Spinal cord (tissue), 9 donors: ENCODE measurements at regions not wholly inside any gene's neighbourhood (a gene's known extent, or its start where the extent isn't known, plus 50 kb on each side); places are given as distances from the start of the nearest gene placed in this dataset.
"Not testable (repeated sequence)": the region's sequence is repeated elsewhere in the genome, so short reads cannot be mapped to it uniquely, and the experiment has no call there.

ENCODE experiments used
- DNase-seq, 6 donors: peaks; one replicate each; pipeline versions ENCODE4 v3.0.0 to v3.0.0-alpha.2; 2013 to 2015; ENCODE audit warnings: low spot score in 6 of 6, low read depth in 4 of 6
- H3K27ac ChIP-seq: one replicate; pipeline ENCODE4 v1.5.1; 2013; ENCODE audit warnings: low read depth, low read length, control low read depth
- H3K27me3 ChIP-seq: one replicate; pipeline ENCODE4 v1.6.1; 2013; ENCODE audit warnings: low read length; ENCODE audit not compliant: control insufficient read depth, insufficient read depth
- H3K36me3 ChIP-seq: one replicate; pipeline ENCODE4 v1.6.1; 2013; ENCODE audit warnings: low read length; ENCODE audit not compliant: control insufficient read depth, insufficient read depth
- H3K4me1 ChIP-seq: one replicate; pipeline ENCODE4 v1.6.1; 2013; ENCODE audit warnings: low read length; ENCODE audit not compliant: control insufficient read depth, insufficient read depth
- H3K4me3 ChIP-seq: one replicate; pipeline ENCODE4 v1.5.1; 2013; ENCODE audit warnings: low read depth, low read length, control low read depth
- H3K9me3 ChIP-seq: one replicate; pipeline ENCODE4 v1.6.1; 2013; ENCODE audit warnings: low read length; ENCODE audit not compliant: control insufficient read depth, insufficient read depth
- WGBS: methylation state at CpG from one replicate; pipeline ENCODE4 v1.1.5; 2013; ENCODE audit warnings: missing lambda C conversion rate; ENCODE audit not compliant: insufficient coverage; 5-methylcytosine and 5-hydroxymethylcytosine counted together
- donor health status: healthy.

GRCh38 chr4:164345756-164346155, 408.2 kb upstream of the SMIM31 start:
- H3K27ac ChIP-seq: no peak overlapping the region
- DNase-seq: no peak
- peaks cover 4% of the 10 kb centered on the region for H3K9me3 ChIP-seq
- no peaks in the 10 kb centered on the region for H3K36me3 ChIP-seq
- no peaks in the 10 kb centered on the region for H3K4me1 ChIP-seq
- H3K27me3 ChIP-seq: no peaks in the 10 kb centered on the region
- no peak overlapping the region for H3K4me3 ChIP-seq

- Histone ChIP-seq H3K9me3 (no peaks in the 10 kb centered on the region), H3K4me1 (no peaks in the 10 kb centered on the region), H3K27ac (no peak overlapping the region), H3K27me3 (no peaks in the 10 kb centered on the region), H3K36me3 (no peaks in the 10 kb centered on the region), H3K4me3 (no peak overlapping the region)
- DNase-seq: no peak
Measured at GRCh38 chr4:164350061-164350460, 403.9 kb upstream of the SMIM31 start.

- not testable (repeated sequence) for H3K4me3 ChIP-seq, H3K27ac ChIP-seq, H3K9me3 ChIP-seq, H3K36me3 ChIP-seq, H3K4me1 ChIP-seq, H3K27me3 ChIP-seq, DNase-seq
- 99% methylated on average over 14 of the region's 24 CpGs for WGBS
Measured at GRCh38 chr4:164350716-164351115, 403.2 kb upstream of the SMIM31 start.

- Histone ChIP-seq H3K27me3 (no peaks in the 10 kb centered on the region), H3K4me3 (no peak overlapping the region), H3K4me1 (no peaks in the 10 kb centered on the region), H3K36me3 (no peaks in the 10 kb centered on the region), H3K27ac (no peak overlapping the region), H3K9me3 (no peaks in the 10 kb centered on the region)
- DNase-seq: no peak
- no CpG with 5 or more reads among the region's 2 CpGs for WGBS
Measured at GRCh38 chr4:164357957-164358356, 396.0 kb upstream of the SMIM31 start.

GRCh38 chr4:164358400-164358799, 395.5 kb upstream of the SMIM31 start:
- Histone ChIP-seq H3K36me3 (no peaks in the 10 kb centered on the region), H3K4me1 (no peaks in the 10 kb centered on the region), H3K9me3 (no peaks in the 10 kb centered on the region), H3K4me3 (no peak overlapping the region), H3K27me3 (no peaks in the 10 kb centered on the region), H3K27ac (no peak overlapping the region)
- no CpG with 5 or more reads among the region's 1 CpG for WGBS
- DNase-seq: no peak

- no peaks in the 10 kb centered on the region for H3K9me3 ChIP-seq
- no peaks in the 10 kb centered on the region for H3K27me3 ChIP-seq
- no peak overlapping the region for H3K4me3 ChIP-seq
- no peak for DNase-seq
- no peak overlapping the region for H3K27ac ChIP-seq
- 76% methylated on average over 5 of the region's 6 CpGs for WGBS
- H3K36me3 ChIP-seq: no peaks in the 10 kb centered on the region
- H3K4me1 ChIP-seq: no peaks in the 10 kb centered on the region
Measured at GRCh38 chr4:164359881-164360280, 394.1 kb upstream of the SMIM31 start.

- Histone ChIP-seq H3K9me3 (no peaks in the 10 kb centered on the region), H3K27ac (no peak overlapping the region), H3K27me3 (no peaks in the 10 kb centered on the region), H3K4me3 (no peak overlapping the region), H3K36me3 (no peaks in the 10 kb centered on the region), H3K4me1 (no peaks in the 10 kb centered on the region)
- WGBS: no CpG with 5 or more reads among the region's 6 CpGs
- no peak for DNase-seq
Measured at GRCh38 chr4:164368894-164369293, 385.0 kb upstream of the SMIM31 start.

- Histone ChIP-seq H3K27ac (no peak overlapping the region), H3K4me1 (no peaks in the 10 kb centered on the region), H3K36me3 (no peaks in the 10 kb centered on the region), H3K4me3 (no peak overlapping the region), H3K9me3 (no peaks in the 10 kb centered on the region), H3K27me3 (no peaks in the 10 kb centered on the region)
- WGBS: 100% methylated on average over 1 of the region's 1 CpG
- no peak for DNase-seq
Measured at GRCh38 chr4:164373021-164373420, 380.9 kb upstream of the SMIM31 start.

- H3K27ac ChIP-seq: no peak overlapping the region
- H3K4me1 ChIP-seq: no peaks in the 10 kb centered on the region
- peak in 1 of 6 donors; percentile 48 for DNase-seq
- no peaks in the 10 kb centered on the region for H3K9me3 ChIP-seq
- H3K36me3 ChIP-seq: no peaks in the 10 kb centered on the region
- no CpG with 5 or more reads among the region's 4 CpGs for WGBS
- no peaks in the 10 kb centered on the region for H3K27me3 ChIP-seq
- no peak overlapping the region for H3K4me3 ChIP-seq
Measured at GRCh38 chr4:164377277-164377676, 376.7 kb upstream of the SMIM31 start.

- 92% methylated on average over 4 of the region's 5 CpGs for WGBS
- DNase-seq: no peak
- no peaks in the 10 kb centered on the region for H3K9me3 ChIP-seq
- peaks cover 4% of the 10 kb centered on the region for H3K4me1 ChIP-seq
- H3K27me3 ChIP-seq: no peaks in the 10 kb centered on the region
- H3K4me3 ChIP-seq: no peak overlapping the region
- no peak overlapping the region for H3K27ac ChIP-seq
- H3K36me3 ChIP-seq: no peaks in the 10 kb centered on the region
Measured at GRCh38 chr4:164378361-164378760, 375.6 kb upstream of the SMIM31 start.
